Kidney epithelial cell (primary cell): ENCODE measurements at regions not wholly inside any gene's neighbourhood (a gene's known extent, or its start where the extent isn't known, plus 50 kb on each side); places are given as distances from the start of the nearest gene placed in this dataset.

Experiments used
- DNase-seq: peaks from one replicate; pipeline ENCODE4 v3.0.0-alpha.2; 2010; ENCODE audit warnings: low read depth
- H3K27me3 ChIP-seq: 2 replicates; pipeline ENCODE4 v1.6.0; 2011; ENCODE audit warnings: low read length; ENCODE audit not compliant: control insufficient read depth, insufficient read depth
- H3K36me3 ChIP-seq: 2 replicates; pipeline ENCODE4 v1.5.1; 2011; ENCODE audit warnings: low read length; ENCODE audit not compliant: control insufficient read depth, insufficient read depth
- H3K4me3 ChIP-seq: 2 replicates; pipeline ENCODE4 v1.5.1; 2011; ENCODE audit warnings: low read depth, mild to moderate bottlenecking, control low read depth, low read length
- TF ChIP-seq, protein P1 (sequence below): IDR thresholded peaks from 2 replicates; pipeline ENCODE4 v1.5.1; 2011; ENCODE audit warnings: mild to moderate bottlenecking, moderate library complexity, low read length, control low read depth, inconsistent platforms; ENCODE audit not compliant: insufficient read depth, poor library complexity, severe bottlenecking

DNA sequence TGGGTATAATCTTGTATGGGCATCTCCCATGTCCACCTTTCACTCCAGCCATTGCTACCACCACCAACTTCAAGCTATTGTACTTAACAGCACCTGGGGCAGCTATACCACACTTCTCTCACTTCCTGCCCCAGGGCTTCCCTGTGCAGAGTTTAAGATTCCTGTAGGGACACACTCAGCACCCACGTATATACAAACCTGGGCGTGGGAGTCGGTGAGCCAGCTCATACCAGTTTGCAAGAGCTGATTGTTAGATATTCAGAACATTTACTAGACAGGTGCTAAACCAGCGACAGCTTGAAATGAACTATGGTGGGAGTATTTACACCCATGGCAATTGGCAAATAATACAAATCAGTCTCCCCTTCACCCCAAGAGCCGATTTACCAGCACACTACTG is 114.8 kb upstream of the CSF3R start:
- TF ChIP-seq, protein P1, sequence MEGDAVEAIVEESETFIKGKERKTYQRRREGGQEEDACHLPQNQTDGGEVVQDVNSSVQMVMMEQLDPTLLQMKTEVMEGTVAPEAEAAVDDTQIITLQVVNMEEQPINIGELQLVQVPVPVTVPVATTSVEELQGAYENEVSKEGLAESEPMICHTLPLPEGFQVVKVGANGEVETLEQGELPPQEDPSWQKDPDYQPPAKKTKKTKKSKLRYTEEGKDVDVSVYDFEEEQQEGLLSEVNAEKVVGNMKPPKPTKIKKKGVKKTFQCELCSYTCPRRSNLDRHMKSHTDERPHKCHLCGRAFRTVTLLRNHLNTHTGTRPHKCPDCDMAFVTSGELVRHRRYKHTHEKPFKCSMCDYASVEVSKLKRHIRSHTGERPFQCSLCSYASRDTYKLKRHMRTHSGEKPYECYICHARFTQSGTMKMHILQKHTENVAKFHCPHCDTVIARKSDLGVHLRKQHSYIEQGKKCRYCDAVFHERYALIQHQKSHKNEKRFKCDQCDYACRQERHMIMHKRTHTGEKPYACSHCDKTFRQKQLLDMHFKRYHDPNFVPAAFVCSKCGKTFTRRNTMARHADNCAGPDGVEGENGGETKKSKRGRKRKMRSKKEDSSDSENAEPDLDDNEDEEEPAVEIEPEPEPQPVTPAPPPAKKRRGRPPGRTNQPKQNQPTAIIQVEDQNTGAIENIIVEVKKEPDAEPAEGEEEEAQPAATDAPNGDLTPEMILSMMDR: no peak
- Histone ChIP-seq H3K27me3 (no peaks in the 10 kb centered on the region), H3K4me3 (no peak overlapping the region), H3K36me3 (no peaks in the 10 kb centered on the region)
- no peak for DNase-seq

DNA sequence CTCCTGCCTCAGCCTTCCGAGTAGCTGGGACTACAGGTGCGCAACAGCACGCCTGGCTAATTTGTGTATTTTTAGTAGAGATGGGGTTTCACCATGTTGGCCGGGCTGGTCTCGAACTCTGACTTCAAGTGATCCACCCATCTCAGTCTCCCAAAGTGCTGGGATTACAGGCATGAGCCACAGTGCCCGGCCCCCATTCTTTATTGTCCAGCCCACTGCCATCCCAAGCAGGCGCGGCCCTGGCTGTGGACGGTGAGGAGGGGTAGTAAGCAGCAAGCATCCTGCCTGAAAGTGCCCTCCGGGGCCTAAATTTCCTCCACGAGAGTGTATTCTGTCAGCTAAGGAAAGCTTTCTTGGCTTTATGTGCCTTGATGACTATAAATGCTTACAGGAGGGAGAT is 113.2 kb upstream of the CSF3R start:
- H3K36me3 ChIP-seq: no peaks in the 10 kb centered on the region
- H3K27me3 ChIP-seq: peaks cover 4% of the 10 kb centered on the region
- TF ChIP-seq, protein P1: no peak
- DNase-seq: no peak
- H3K4me3 ChIP-seq: no peak overlapping the region

DNA sequence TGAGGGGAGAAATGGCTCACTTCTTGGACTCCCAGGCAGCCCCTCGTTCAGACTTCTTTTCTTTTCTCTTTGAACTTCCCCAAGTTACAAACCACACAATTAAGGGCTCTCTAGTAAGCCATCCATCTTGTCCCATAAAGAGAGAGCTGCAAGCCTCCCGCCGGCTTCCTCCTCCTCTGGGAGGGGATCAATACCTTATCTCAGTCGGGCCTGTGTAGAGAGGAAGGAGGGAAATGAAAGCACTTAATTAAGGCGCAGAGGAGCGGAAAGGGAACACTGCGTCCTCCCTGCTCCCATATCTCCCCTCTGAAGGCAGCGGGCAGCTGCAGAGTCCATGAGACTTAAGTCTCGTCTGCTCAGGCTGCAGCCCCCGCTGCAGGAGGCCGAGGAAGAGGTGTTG is 112.6 kb upstream of the CSF3R start:
- no peak for DNase-seq
- TF ChIP-seq, protein P1: no peak
- H3K4me3 ChIP-seq: no peak overlapping the region
- H3K27me3 ChIP-seq: peaks cover 4% of the 10 kb centered on the region
- no peaks in the 10 kb centered on the region for H3K36me3 ChIP-seq

DNA sequence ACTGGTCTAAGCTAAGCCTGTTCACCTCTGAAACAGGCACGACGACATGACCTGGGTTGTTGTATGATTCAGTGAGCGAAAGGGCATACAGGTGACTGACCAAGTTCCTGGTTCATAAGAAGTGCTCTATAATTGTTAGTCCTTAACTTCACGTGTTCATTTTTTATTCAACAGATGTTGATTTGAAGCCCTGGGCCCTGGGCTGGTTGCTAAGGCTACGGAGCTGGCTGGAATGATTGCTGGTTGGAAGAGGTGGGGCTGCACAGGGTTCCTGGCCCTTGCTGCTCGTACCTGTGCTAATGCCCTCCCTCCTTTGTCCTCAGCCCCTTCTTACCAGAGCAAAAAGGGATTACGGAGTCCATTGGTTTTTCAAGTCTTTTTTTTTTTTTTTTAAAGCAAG is 111.3 kb upstream of the CSF3R start:
- Histone ChIP-seq H3K27me3 (peaks cover 4% of the 10 kb centered on the region), H3K4me3 (no peak overlapping the region), H3K36me3 (no peaks in the 10 kb centered on the region)
- TF ChIP-seq, protein P1: no peak
- DNase-seq: no peak

DNA sequence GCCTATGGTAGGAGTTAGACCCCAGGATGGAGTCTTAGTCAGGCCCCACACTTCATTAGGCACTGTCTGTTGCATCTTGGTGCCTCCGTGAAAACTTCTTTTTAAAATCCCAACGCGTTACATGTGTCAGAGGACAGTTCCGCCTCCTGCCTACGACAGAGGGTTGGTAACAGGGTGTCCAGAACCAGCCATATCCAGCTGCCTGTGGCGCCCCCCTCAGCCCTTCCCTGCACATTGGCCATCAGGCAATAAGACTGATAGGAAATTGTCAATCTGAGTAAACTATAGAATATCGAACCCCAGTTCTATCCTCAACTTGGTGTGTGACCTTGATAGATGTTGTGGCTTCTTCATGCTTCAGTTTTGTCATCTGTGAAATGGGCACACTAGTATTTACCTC is 108.6 kb upstream of the CSF3R start:
- TF ChIP-seq, protein P1: no peak

DNA sequence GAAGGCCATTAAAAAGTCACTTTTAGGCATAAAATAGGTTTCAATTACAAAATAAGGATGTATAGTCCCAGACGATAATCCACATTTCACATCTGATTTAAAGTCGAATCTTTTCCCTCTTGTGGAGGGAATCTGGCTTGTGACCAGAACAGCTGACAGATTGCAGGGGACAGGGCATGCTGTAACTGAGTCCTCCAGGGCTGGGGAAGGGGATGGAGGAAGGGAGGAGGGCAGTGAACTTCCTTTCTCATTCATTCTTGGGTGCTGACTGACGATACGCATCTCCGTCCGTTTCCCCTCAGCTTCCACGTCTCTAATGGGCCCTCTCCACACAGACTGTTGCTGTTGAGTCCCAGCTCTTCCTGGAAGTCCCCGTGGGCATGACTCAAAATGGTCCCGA is 108.1 kb upstream of the CSF3R start:
- DNase-seq: no peak
- H3K36me3 ChIP-seq: no peaks in the 10 kb centered on the region
- TF ChIP-seq, protein P1: no peak
- peaks cover 23% of the 10 kb centered on the region for H3K27me3 ChIP-seq
- H3K4me3 ChIP-seq: no peak overlapping the region

More for the DNA sequence above, 108.6 kb upstream of the CSF3R start:
- peaks cover 19% of the 10 kb centered on the region for H3K27me3 ChIP-seq
- DNase-seq: no peak
- no peaks in the 10 kb centered on the region for H3K36me3 ChIP-seq
- no peak overlapping the region for H3K4me3 ChIP-seq
